ENCODE measurements at regions not wholly inside any gene's neighbourhood (a gene's known extent, or its start where the extent isn't known, plus 50 kb on each side); places are given as distances from the start of the nearest gene placed in this dataset.

DNA sequence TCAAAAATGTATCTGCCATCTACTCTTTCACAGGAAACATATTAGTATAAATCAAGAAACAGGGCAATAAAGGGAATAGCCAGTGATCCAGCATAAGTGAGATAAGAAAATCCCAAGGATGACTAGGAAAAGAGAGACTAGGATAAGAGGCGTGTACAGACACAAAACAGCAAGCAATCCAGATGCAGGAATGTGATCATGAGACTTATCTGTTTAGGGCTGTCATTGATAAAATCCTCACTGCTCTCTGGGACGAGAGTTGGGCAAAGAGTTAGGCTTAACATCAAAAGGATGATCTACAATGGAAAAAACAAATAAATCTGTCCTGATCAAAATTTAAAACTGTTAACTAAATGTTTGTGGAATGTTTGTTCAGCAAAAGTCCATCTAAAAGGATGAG, 1156.8 kb upstream of the C9orf72 start:
- TF ChIP-seq POLR2AphosphoS5 (IDR thresholded peaks at IDR 0.05) (no peak), EP300 (IDR thresholded peaks at IDR 0.05) (no peak), POLR2A (IDR thresholded peaks at IDR 0.05; ENCODE audit: low read depth) (no peak)
- TF ChIP-seq, protein P1, sequence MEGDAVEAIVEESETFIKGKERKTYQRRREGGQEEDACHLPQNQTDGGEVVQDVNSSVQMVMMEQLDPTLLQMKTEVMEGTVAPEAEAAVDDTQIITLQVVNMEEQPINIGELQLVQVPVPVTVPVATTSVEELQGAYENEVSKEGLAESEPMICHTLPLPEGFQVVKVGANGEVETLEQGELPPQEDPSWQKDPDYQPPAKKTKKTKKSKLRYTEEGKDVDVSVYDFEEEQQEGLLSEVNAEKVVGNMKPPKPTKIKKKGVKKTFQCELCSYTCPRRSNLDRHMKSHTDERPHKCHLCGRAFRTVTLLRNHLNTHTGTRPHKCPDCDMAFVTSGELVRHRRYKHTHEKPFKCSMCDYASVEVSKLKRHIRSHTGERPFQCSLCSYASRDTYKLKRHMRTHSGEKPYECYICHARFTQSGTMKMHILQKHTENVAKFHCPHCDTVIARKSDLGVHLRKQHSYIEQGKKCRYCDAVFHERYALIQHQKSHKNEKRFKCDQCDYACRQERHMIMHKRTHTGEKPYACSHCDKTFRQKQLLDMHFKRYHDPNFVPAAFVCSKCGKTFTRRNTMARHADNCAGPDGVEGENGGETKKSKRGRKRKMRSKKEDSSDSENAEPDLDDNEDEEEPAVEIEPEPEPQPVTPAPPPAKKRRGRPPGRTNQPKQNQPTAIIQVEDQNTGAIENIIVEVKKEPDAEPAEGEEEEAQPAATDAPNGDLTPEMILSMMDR (IDR thresholded peaks at IDR 0.05), result no peak

All from esophagus muscularis mucosa (tissue), 4 donors.